ENCODE measurements at regions not wholly inside any gene's neighbourhood (a gene's known extent, or its start where the extent isn't known, plus 50 kb on each side); places are given as distances from the start of the nearest gene placed in this dataset.

DNA sequence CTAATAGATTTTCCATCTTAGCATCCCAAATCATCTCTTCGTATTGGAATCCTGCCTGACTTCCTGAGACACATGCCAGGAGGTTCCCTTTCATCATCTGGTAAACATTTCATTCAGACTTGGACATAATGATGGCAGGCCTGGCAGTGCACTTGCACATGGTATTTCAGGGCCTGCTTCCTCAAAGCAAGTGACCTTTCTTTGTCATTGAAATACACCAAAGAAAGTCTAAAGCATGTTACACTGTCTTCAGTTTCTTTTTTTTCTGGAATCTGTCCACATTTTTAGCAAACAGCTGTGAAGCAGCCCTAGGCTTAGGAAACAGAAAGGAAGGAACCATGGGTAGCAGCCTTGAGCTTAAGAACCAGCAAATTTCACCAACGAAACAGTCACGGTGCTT is 205.9 kb upstream of the VCX start:
- TF ChIP-seq EZH2 (IDR thresholded peaks at IDR 0.05; ENCODE audit: low read length, missing control alignments): no peak
- TF ChIP-seq, protein P1, sequence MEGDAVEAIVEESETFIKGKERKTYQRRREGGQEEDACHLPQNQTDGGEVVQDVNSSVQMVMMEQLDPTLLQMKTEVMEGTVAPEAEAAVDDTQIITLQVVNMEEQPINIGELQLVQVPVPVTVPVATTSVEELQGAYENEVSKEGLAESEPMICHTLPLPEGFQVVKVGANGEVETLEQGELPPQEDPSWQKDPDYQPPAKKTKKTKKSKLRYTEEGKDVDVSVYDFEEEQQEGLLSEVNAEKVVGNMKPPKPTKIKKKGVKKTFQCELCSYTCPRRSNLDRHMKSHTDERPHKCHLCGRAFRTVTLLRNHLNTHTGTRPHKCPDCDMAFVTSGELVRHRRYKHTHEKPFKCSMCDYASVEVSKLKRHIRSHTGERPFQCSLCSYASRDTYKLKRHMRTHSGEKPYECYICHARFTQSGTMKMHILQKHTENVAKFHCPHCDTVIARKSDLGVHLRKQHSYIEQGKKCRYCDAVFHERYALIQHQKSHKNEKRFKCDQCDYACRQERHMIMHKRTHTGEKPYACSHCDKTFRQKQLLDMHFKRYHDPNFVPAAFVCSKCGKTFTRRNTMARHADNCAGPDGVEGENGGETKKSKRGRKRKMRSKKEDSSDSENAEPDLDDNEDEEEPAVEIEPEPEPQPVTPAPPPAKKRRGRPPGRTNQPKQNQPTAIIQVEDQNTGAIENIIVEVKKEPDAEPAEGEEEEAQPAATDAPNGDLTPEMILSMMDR (conservative IDR thresholded peaks at IDR 0.05 in 1 of 2, IDR thresholded peaks at IDR 0.05 in 1 of 2; ENCODE audit: low read depth in 1 of 2, low read length in 2 of 2): no peak

Data from fibroblast of lung (primary cell).